Femur (tissue), 1 donor: ENCODE measurements at regions not wholly inside any gene's neighbourhood (a gene's known extent, or its start where the extent isn't known, plus 50 kb on each side); places are given as distances from the start of the nearest gene placed in this dataset.
"Not testable (repeated sequence)": the region's sequence is repeated elsewhere in the genome, so short reads cannot be mapped to it uniquely, and the experiment has no call there.

Experiments
- DNase-seq: peaks from one replicate; pipeline ENCODE4 v3.0.0-alpha.2; 2017

DNA sequence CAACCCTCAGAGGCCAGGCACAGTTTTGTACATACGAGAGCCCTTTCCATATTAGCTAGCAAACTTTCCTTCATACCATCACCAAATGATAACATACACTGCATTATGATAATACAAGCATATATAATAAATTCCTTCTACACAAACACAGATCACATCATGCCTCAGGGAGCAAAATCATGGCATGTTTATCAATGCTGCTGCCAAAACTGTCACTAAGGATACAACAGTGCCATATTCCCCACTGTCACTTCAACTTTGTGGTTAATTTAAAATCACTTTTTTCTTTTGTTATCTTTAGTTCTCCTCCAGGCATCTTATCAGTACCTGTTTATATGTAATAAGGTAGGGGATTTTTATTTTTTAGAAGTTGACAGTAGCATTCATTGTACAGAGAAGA lies 196.3 kb downstream of the EPM2A start:
- DNase-seq, result no peak

DNA sequence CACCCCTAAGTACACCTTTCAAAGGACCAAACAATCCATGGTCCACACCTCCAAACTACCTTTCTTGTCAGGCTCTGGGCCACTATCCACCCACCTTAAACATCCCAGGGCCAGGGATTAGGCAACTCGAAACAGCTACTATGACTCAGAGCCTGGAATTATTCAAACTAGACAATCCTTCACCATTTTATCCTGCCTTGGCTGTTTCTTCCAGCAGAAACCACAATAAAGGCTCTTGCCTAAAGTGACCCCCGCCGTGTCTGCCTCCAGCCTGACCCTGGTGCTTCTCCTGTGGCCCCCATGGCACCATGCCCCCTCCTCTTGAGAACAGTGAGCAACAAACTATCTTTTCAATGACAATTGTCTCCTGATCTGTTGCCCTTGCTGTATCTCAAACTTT lies 195.5 kb downstream of the EPM2A start:
- no peak for DNase-seq

DNA sequence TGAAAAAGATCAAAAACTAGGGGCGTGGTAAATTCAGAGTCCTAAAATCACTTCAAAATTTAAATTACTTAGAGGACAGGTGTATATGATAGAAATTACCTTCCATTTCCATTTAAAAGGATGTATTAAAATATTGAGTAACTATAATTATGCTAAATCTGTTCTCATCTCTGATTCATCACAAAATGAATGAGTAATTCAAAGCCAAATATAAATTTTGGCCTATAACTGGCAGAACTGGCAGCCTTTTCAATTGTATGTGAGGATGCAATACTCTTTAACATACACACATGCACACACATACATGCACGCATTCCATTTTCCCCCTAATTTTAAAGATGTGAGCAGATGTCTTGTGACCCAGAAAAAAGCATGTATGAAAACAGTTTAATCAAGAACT lies 194.6 kb downstream of the EPM2A start:
- DNase-seq, result no peak

DNA sequence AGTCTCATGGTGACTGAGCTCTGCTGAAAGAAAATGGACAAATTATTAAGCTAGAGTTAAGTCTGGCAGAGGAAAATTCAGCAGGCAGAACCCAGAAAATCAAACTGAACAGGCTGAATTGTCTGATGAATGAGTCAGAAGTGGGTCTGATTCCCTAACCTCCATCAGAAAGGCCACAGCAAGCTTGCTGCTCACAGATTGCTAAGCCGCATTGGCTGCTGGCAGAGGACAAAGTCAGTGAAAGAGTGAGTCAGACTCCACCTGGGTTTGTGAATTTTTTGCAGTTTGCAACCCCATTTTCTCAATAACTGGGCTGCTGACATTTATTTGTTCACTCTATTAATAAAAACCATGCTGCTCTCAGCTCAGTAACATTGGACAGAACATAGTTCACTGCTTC lies 191.3 kb downstream of the EPM2A start:
- DNase-seq, result no peak

DNA sequence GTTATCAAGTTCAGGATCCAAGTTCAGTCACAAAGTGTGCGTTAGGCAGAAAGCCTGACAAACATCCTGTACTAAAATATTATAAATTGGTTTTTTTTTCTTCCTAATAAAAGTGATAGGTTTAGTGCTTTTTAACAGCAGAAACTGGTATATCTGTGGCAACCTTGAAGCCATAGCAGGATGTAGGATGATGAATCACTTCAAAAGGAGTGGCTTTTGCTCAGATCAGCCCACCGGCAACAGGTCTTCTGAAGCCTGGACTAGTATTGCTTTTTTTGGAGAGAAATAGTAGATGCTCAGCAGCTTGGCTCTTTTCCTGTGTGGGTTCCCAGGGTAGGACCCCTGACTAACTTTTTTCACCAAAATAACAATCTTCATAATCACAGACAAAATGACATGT lies 190.8 kb downstream of the EPM2A start:
- no peak for DNase-seq

GRCh38 chr6:145546265-145546664 lies 189.1 kb downstream of the EPM2A start:
- DNase-seq, result no peak

- no peak for DNase-seq
Observed at GRCh38 chr6:145547594-145548335, 187.6 kb downstream of the EPM2A start.

DNA sequence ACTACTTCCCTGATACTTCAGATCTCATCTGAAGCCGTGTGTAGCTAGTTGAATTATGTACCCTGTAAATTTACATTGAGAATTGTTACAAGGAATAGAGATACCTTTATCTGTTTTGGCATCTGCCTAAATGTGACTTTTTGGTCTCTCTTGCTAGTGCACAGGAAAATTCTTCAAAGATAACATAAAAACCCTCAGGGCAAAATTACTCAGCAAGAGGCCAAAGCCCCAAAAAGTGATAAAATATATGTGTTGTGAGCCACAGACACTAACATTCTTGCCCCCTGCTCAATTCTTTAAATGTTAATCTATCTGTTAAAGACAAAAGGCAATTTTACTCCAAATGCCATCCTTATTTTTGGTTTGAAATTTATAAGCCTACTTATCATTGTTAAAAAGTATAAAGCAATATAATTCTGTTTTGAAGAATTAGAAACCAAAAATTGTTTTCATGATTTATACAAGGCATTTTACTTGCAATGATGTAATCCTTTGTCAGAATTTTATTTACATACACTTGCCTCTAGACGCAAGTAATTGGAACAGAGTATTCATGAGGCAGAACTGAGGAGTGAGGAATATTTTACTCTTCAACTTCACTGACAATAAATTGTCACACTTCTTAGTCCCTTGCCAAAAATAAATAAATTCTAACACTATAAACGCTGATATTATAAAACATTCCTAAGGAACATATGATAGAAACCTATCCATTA lies 186.2 kb downstream of the EPM2A start:
- no peak for DNase-seq

- DNase-seq, result no peak
Observed at GRCh38 chr6:145551164-145551563, 184.2 kb downstream of the EPM2A start.

DNA sequence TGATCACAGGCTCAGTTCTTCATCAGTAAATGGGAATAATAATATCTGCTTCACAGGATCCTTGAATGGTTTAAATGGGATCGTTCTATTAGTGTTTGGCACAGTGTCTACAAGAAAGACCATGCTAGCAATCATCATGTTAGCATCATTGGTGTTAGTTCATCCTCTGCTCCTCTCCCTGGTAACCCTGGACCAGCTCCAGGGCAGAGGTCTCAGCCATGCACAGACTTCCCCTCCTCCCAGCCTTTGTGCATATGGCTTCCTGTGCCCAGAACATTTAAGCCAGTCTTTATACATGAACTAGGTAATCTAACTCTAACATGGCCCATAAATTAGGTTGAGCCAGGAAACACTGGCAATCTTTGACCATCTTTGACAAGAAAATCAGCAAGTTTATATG lies 180.2 kb downstream of the EPM2A start:
- DNase-seq, result no peak

DNA sequence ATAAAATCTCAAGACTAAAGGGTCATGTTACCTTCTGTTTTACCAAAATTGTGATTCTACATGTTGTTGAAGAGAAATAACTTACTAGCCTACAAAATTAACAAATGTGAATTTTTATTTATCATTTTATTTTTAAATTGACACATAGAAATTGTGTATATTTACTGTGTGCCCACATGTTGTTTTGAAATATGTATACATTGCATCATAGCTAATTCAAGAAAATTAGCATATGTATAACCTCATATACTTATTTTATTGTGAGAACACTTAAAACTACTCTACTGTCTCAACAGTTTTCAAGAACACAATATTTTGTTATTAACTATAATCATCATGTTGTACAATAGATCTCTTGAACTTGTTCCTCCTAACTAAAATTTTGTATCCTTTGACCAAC lies 177.8 kb downstream of the EPM2A start:
- DNase-seq, result no peak

GRCh38 chr6:145559836-145560235 lies 175.5 kb downstream of the EPM2A start:
- DNase-seq, result no peak

GRCh38 chr6:145561095-145562072 lies 173.9 kb downstream of the EPM2A start:
- no peak for DNase-seq

DNA sequence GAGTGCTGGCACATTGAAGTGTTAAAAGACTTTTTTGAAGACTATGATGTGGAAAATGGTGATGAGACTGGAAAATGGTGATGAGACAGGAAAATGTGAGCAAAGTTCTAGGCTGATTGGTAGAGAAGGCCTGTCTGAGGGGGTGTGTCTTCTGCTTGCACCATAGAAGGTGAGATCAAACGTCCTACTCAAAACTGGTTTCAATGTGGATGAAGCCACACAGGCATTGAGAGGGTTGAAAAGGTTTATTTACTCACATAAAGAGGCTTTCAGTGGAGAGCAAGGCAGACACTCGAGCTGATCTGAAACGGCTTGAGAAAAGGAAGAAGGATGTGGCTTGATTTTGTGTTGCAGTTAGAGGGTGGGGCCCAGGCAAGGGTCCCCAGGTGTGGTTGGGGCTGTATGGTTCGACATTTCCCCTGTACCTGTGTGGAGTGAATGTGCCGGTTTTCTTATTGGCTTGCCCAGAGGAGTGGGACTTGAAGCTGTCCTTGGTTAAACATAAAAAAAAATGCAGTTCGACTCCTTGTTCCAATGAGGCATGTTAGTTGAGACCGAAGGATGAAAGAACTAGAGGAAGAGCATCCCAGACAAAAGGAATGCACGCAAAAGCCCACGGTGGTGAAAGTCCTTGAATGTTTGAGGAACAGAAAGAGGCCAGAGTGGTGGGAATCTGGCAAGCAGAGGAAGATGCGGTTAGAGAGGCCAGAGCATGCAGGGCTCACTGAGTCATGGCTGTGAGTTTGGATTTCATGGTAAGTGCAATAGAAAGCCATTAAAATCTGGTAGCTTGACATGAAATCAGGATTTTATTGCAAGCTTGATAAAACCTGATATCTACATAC lies 172.3 kb downstream of the EPM2A start:
- DNase-seq, result no peak

GRCh38 chr6:145564553-145564952 lies 170.8 kb downstream of the EPM2A start:
- no peak for DNase-seq

- DNase-seq, result no peak
Observed at GRCh38 chr6:145567684-145568252, 167.6 kb downstream of the EPM2A start.

DNA sequence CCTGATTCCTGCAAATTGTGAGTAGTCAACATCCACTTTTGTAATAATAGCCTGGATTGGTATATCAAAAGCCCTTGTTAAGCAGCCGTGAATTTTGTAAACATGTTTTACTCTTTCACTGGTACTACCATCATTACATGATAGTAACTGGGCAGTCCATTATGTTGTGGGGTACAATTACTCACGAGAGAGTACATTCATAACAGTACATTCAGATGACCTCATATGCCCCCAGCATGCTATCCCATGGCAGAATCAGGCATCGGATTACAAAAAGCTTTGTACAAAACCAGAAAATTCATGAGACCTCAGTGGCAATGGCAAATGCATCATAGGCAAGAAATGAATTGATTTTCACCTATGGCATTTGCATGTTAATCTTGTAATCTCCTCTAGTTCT lies 166.2 kb downstream of the EPM2A start:
- no peak for DNase-seq

DNA sequence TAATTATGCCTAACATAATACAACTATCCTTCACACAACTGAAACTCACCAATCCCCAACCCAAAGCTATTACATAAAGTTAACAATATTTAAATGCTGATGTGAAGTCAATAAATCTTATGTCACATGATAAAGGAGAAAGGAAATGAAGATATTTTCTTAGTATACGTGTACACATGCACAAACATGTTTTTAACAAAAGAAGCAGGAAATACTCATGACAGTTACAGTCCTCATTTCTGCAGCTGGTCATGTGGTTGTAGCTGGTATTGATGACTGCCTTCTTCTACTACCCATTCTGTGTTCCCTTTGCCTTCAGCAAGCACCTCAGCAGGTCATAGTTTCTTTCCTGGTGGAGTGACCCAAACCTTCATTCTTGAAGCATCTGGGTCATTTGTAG lies 165.0 kb downstream of the EPM2A start:
- not testable (repeated sequence) for DNase-seq

GRCh38 chr6:145574269-145574668 lies 161.1 kb downstream of the EPM2A start:
- not testable (repeated sequence) for DNase-seq
